H1 (cell line): ENCODE measurements at regions not wholly inside any gene's neighbourhood (a gene's known extent, or its start where the extent isn't known, plus 50 kb on each side); places are given as distances from the start of the nearest gene placed in this dataset.

Experiments
- CEBPB ChIP-seq: IDR thresholded peaks from 2 replicates; pipeline ENCODE4 v1.6.1; 2012; ENCODE audit warnings: low read depth, low read length
- EP300 ChIP-seq, 2 experiments: IDR thresholded peaks; 1 replicate in 1 of 2; 2 replicates in 1 of 2; pipeline ENCODE4 v1.6.1; 2011 to 2012; ENCODE audit warnings: low read depth in 2 of 2, low read length in 2 of 2, mild to moderate bottlenecking in 2 of 2, borderline replicate concordance in 1 of 2, inconsistent platforms in 1 of 2, moderate library complexity in 1 of 2
- GTF2F1 ChIP-seq: IDR thresholded peaks from 2 replicates; pipeline ENCODE4 v1.6.1; 2012; ENCODE audit warnings: low read depth, low read length, improper control_type of control experiment, borderline replicate concordance
- KDM4A ChIP-seq: IDR thresholded peaks from one replicate; pipeline ENCODE4 v1.7.1; 2012; ENCODE audit warnings: low read depth, mild to moderate bottlenecking, moderate library complexity, low read length, inconsistent platforms; ENCODE audit not compliant: severe bottlenecking
- SIN3A ChIP-seq, 2 experiments: IDR thresholded peaks in 1 of 2; conservative IDR thresholded peaks in 1 of 2; 2 replicates each; pipeline ENCODE4 v1.6.1; 2011 to 2012; ENCODE audit warnings: low read length in 2 of 2, improper control_type of control experiment in 1 of 2, low read depth in 1 of 2, mild to moderate bottlenecking in 1 of 2
- TAF7 ChIP-seq: optimal IDR thresholded peaks from 2 replicates; pipeline ENCODE3; 2011; ENCODE audit warnings: low read depth, mild to moderate bottlenecking, inconsistent platforms, low read length, moderate library complexity, borderline replicate concordance
- TF ChIP-seq, protein P1 (sequence below): IDR thresholded peaks from 2 replicates; pipeline ENCODE4 v1.6.1; 2012; ENCODE audit warnings: inconsistent platforms

DNA sequence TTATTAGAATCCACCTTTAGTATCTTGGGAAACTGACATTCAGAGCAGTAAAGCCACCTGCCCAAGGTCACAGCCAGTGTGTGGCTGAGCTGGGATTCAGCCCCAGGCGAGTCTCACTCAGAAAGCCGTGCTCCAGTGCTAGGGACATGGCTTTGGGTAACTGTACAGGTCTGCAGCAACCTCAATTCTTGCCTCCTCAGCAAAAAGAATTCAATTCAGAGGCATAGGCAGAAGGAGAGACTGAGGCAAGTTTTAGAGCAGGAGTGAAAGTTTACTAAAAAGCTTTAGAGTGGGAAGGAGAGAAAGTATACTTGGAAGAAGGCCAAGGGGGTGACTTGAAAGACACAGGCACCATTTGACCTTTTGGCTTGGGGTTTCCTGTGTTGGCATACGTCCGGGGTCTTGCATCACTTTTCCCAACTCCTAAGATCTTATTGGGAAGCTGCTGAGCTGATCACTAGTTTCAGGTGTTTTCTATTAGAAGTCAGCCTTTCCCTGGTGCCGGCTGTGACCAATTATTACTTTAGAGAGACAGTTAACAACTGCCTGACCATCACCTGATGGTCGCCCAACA, 529.3 kb downstream of the MATN1 start (continued):
- TF ChIP-seq, protein P1, sequence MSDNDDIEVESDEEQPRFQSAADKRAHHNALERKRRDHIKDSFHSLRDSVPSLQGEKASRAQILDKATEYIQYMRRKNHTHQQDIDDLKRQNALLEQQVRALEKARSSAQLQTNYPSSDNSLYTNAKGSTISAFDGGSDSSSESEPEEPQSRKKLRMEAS: no peak
- TF ChIP-seq TAF7: no peak
- no peak for TF ChIP-seq CEBPB
- no peak for TF ChIP-seq GTF2F1
- TF ChIP-seq KDM4A: no peak
- TF ChIP-seq SIN3A (conservative IDR thresholded peaks at IDR 0.05 in 1 of 2, IDR thresholded peaks at IDR 0.05 in 1 of 2; ENCODE audit: low read depth in 1 of 2, low read length in 2 of 2): no peak
- no peak for TF ChIP-seq EP300 (IDR thresholded peaks at IDR 0.05; ENCODE audit: borderline replicate concordance in 1 of 2, low read depth in 2 of 2, low read length in 2 of 2)
- TF ChIP-seq, all 59 proteins: peak for 0
